Dendritic cell treated with granulocyte-macrophage colony-stimulating factor and Interleukin-4, amounts not matched to agents 40 ng/mL and 50 ng/mL, for 4 days (primary cell): ENCODE measurements at regions not wholly inside any gene's neighbourhood (a gene's known extent, or its start where the extent isn't known, plus 50 kb on each side); places are given as distances from the start of the nearest gene placed in this dataset.
A peak's percentile ranks its signal among the peaks of the same experiment; 100 is the strongest.
"Not testable (repeated sequence)": the region's sequence is repeated elsewhere in the genome, so short reads cannot be mapped to it uniquely, and the experiment has no call there.

Experiments used
- H3K27ac Mint-ChIP-seq: one replicate; pipeline ENCODE4 v1.8.0; 2022; ENCODE audit warnings: mild to moderate bottlenecking, mixed read lengths
- H3K27me3 Mint-ChIP-seq: one replicate; pipeline ENCODE4 v1.8.0; 2022; ENCODE audit warnings: mild to moderate bottlenecking, mixed read lengths
- H3K36me3 Mint-ChIP-seq: one replicate; pipeline ENCODE4 v1.8.0; 2022; ENCODE audit warnings: low read depth, mixed read lengths
- H3K4me1 Mint-ChIP-seq: one replicate; pipeline ENCODE4 v1.8.0; 2022; ENCODE audit warnings: low read depth, mixed read lengths
- H3K4me3 Mint-ChIP-seq: one replicate; pipeline ENCODE4 v1.8.0; 2022; ENCODE audit warnings: mild to moderate bottlenecking, moderate library complexity, mixed read lengths
- H3K9me3 Mint-ChIP-seq: one replicate; pipeline ENCODE4 v1.8.0; 2022; ENCODE audit warnings: mixed read lengths
- intact Hi-C: fragments of 100-400 bp; cut with micrococcal nuclease; formaldehyde crosslinking; loops from one replicate; pipeline ENCODE4 v1.15.0; 2022

GRCh38 chr1:208691012-208691411, 446.8 kb upstream of the PLXNA2 start:
- no peaks in the 10 kb centered on the region for H3K36me3 Mint-ChIP-seq
- peaks cover 9% of the 10 kb centered on the region for H3K9me3 Mint-ChIP-seq
- no peaks in the 10 kb centered on the region for H3K27me3 Mint-ChIP-seq
- H3K4me1 Mint-ChIP-seq = no peaks in the 10 kb centered on the region
- no peak overlapping the region for H3K4me3 Mint-ChIP-seq
- intact Hi-C loops = no loop called here
- no peak overlapping the region for H3K27ac Mint-ChIP-seq

- Mint-ChIP-seq H3K4me1 (no peaks in the 10 kb centered on the region), H3K36me3 (no peaks in the 10 kb centered on the region), H3K9me3 (peaks cover 7% of the 10 kb centered on the region), H3K27me3 (no peaks in the 10 kb centered on the region), H3K4me3 (no peak overlapping the region), H3K27ac (no peak overlapping the region)
- intact Hi-C loops = no loop called here
These were observed 465.8 kb upstream of the PLXNA2 start for GRCh38 chr1:208709981-208710380.

GRCh38 chr1:208714323-208714722, 470.1 kb upstream of the PLXNA2 start:
- Mint-ChIP-seq H3K9me3 (peaks cover 10% of the 10 kb centered on the region), H3K4me3 (no peak overlapping the region), H3K4me1 (no peaks in the 10 kb centered on the region), H3K36me3 (no peaks in the 10 kb centered on the region), H3K27me3 (no peaks in the 10 kb centered on the region), H3K27ac (no peak overlapping the region)
- intact Hi-C loops = no loop called here

GRCh38 chr1:208717525-208717924, 473.3 kb upstream of the PLXNA2 start:
- Mint-ChIP-seq H3K9me3 (peaks cover 33% of the 10 kb centered on the region), H3K4me1 (no peaks in the 10 kb centered on the region), H3K27me3 (no peaks in the 10 kb centered on the region), H3K36me3 (no peaks in the 10 kb centered on the region), H3K27ac (no peak overlapping the region), H3K4me3 (no peak overlapping the region)
- intact Hi-C loops = no loop called here

- Mint-ChIP-seq H3K36me3 (no peaks in the 10 kb centered on the region), H3K4me1 (no peaks in the 10 kb centered on the region), H3K27ac (no peak overlapping the region), H3K4me3 (no peak overlapping the region), H3K9me3 (peaks cover 38% of the 10 kb centered on the region), H3K27me3 (no peaks in the 10 kb centered on the region)
- intact Hi-C loops = no loop called here
These were observed 478.4 kb upstream of the PLXNA2 start for GRCh38 chr1:208722592-208722991.

- Mint-ChIP-seq H3K4me3 (no peak overlapping the region), H3K9me3 (peaks cover 28% of the 10 kb centered on the region), H3K36me3 (no peaks in the 10 kb centered on the region), H3K4me1 (no peaks in the 10 kb centered on the region), H3K27ac (no peak overlapping the region), H3K27me3 (no peaks in the 10 kb centered on the region)
- intact Hi-C loops = no loop called here
These were observed 479.9 kb upstream of the PLXNA2 start for GRCh38 chr1:208724079-208724478.

GRCh38 chr1:208728815-208729214, 484.6 kb upstream of the PLXNA2 start:
- Mint-ChIP-seq H3K4me1 (peaks cover 7% of the 10 kb centered on the region), H3K27me3 (peaks cover 2% of the 10 kb centered on the region), H3K36me3 (no peaks in the 10 kb centered on the region), H3K27ac (no peak overlapping the region), H3K9me3 (no peaks in the 10 kb centered on the region), H3K4me3 (no peak overlapping the region)
- intact Hi-C loops = no loop called here

GRCh38 chr1:208731981-208732821, 488.0 kb upstream of the PLXNA2 start:
- intact Hi-C loops = no loop called here
- peaks cover 2% of the 10 kb centered on the region for H3K27me3 Mint-ChIP-seq

GRCh38 chr1:208737161-208737560, 493.0 kb upstream of the PLXNA2 start:
- Mint-ChIP-seq H3K36me3 (no peaks in the 10 kb centered on the region), H3K9me3 (peaks cover 20% of the 10 kb centered on the region), H3K27ac (no peak overlapping the region), H3K4me1 (peaks cover 7% of the 10 kb centered on the region), H3K27me3 (peaks cover 2% of the 10 kb centered on the region), H3K4me3 (no peak overlapping the region)
- intact Hi-C loops = no loop called here

More at GRCh38 chr1:208731981-208732821, 488.0 kb upstream of the PLXNA2 start:
- Mint-ChIP-seq H3K4me3 (peak overlapping the region; percentile 4), H3K27ac (no peak overlapping the region), H3K9me3 (no peaks in the 10 kb centered on the region), H3K4me1 (peaks cover 7% of the 10 kb centered on the region), H3K36me3 (no peaks in the 10 kb centered on the region)

GRCh38 chr1:208737922-208738321, 493.7 kb upstream of the PLXNA2 start:
- Mint-ChIP-seq H3K27ac (no peak overlapping the region), H3K9me3 (peaks cover 20% of the 10 kb centered on the region), H3K36me3 (no peaks in the 10 kb centered on the region), H3K27me3 (peaks cover 2% of the 10 kb centered on the region), H3K4me1 (no peaks in the 10 kb centered on the region), H3K4me3 (no peak overlapping the region)
- intact Hi-C loops = no loop called here

GRCh38 chr1:208739636-208740035, 495.5 kb upstream of the PLXNA2 start:
- H3K4me1 Mint-ChIP-seq, H3K27ac Mint-ChIP-seq, H3K27me3 Mint-ChIP-seq, H3K36me3 Mint-ChIP-seq, intact Hi-C loops, H3K4me3 Mint-ChIP-seq: not testable (repeated sequence)
- H3K9me3 Mint-ChIP-seq = peaks cover 20% of the 10 kb centered on the region

GRCh38 chr1:208741296-208741695, 497.1 kb upstream of the PLXNA2 start:
- H3K4me1 Mint-ChIP-seq = no peaks in the 10 kb centered on the region
- intact Hi-C loops = no loop called here
- H3K27ac Mint-ChIP-seq = no peak overlapping the region
- H3K4me3 Mint-ChIP-seq = no peak overlapping the region
- peaks cover 20% of the 10 kb centered on the region for H3K9me3 Mint-ChIP-seq
- no peaks in the 10 kb centered on the region for H3K36me3 Mint-ChIP-seq
- no peaks in the 10 kb centered on the region for H3K27me3 Mint-ChIP-seq

GRCh38 chr1:208743361-208743760, 499.2 kb upstream of the PLXNA2 start:
- Mint-ChIP-seq H3K36me3 (no peaks in the 10 kb centered on the region), H3K4me3 (no peak overlapping the region), H3K27ac (no peak overlapping the region), H3K27me3 (no peaks in the 10 kb centered on the region), H3K9me3 (peaks cover 14% of the 10 kb centered on the region), H3K4me1 (no peaks in the 10 kb centered on the region)
- intact Hi-C loops = no loop called here

- no peak overlapping the region for H3K27ac Mint-ChIP-seq
- H3K27me3 Mint-ChIP-seq = no peaks in the 10 kb centered on the region
- H3K36me3 Mint-ChIP-seq = no peaks in the 10 kb centered on the region
- no peak overlapping the region for H3K4me3 Mint-ChIP-seq
- intact Hi-C loops = no loop called here
- no peaks in the 10 kb centered on the region for H3K4me1 Mint-ChIP-seq
- no peaks in the 10 kb centered on the region for H3K9me3 Mint-ChIP-seq
These were observed 503.8 kb upstream of the PLXNA2 start for GRCh38 chr1:208747979-208748378.
